GM19452 (cell line): ENCODE measurements at regions not wholly inside any gene's neighbourhood (a gene's known extent, or its start where the extent isn't known, plus 50 kb on each side); places are given as distances from the start of the nearest gene placed in this dataset.

ENCODE experiments used
- ATAC-seq: cut with Tn5 transposase; IDR thresholded peaks from one replicate; pipeline ENCODE4 v1.9.1; 2021; ENCODE audit not compliant: unreplicated experiment

DNA sequence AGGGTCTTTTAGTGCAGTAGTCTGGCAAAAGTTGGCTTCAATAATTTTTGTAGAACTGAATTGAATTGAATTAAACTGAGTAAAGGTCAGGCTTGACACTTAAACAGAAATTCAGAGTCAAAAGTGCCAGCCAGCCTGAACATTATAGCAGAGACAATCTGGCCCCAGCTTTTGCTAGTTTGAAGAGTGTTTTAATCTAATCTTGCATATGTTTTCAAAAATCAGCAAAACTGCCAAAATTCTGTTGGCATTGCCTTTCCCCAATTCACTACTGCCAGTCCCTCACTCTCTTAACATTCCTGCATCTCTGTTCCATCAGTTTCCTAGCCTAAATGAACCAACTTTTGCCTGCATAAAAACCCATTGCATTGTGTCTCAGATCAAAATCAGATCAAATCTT lies 403.8 kb downstream of the NUF2 start:
- no peak for ATAC-seq

GRCh38 chr1:163730411-163730821 lies 408.7 kb downstream of the NUF2 start:
- no peak for ATAC-seq

DNA sequence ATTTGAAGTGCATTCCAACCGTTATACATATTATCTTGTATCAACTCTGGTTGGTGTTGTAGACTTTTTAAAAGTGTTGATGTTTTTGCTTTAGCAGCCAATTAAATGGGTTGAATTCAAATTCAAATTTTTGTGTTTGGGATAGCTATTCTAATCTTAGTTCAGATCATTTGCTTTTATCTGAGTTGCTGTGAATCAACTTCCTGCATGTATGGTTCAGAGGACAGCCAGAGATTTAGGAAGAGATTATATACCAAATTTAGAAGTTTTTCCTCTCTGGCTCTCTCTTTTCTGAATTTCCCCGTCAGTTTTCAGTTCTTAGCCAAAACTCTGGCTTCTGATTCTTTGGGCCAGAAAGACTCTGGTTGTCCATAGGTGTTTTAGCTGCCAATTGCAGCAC lies 415.5 kb downstream of the NUF2 start:
- no peak for ATAC-seq

DNA sequence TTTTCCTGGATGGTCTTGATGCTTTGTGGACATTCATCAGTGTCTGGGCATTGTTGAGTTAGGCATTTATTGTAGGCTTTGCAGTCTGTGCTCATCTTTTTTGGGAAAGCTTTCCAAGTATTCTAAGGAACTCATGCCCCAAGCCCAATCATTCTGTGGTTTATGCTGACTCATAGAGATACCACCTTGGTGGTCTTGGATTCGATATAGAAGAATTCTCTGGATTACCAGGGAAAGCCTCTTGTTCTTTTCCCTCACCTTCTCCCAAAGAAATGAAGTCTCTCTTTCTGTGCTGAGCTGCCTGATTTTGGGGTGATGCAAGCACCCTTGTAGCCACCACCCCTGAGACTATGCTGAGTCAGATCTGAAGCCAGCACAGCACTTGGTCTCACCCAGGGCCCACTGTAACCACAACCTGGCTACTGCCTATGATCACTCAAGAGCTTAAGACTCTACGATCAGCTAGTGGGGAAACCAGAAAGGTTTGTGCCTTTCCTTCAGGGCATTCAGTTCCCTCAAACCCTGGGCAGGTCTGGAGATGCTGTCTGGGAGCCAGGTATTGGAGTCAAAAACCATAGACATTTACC lies 422.6 kb downstream of the NUF2 start:
- no peak for ATAC-seq

DNA sequence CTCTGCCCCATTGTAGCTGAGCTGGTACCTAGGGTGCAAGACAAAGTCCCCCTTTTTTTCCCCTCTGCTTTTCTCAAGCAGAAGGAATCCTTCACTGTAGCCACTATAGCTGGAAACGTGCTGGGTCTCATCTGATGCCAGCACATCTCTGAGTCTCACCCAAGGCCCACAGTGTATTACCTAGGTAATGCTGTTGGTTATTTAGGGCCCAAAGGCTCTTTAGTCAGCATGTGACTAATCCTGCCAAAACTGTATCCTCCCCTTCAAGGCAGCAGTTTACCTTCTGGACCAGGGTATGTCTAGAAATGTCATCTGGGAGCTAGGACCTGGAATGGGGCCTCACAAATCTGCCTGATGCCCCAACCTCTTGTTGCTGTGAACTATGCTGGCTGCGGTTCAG lies 423.4 kb downstream of the NUF2 start:
- no peak for ATAC-seq

- ATAC-seq = no peak
These were observed 425.5 kb downstream of the NUF2 start for GRCh38 chr1:163747261-163747660.

DNA sequence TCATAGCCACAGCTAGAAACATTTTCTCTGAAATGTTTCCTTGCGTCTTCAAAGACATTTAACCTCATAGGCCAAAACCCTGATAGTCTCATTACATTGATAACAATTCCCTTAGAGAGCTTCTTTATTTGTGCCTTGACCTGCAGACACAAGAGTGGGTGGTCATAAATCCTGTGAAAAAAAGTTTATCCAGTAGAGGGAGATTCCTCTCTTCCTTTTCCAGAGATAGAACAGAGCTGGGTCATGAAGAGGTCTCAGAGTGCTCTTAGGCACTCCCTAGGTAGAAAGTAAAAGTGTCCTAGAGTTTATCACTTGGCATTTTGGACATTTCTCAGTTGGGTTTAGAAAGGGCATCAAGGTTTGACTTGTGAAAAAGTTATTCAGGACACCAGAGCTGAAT lies 426.1 kb downstream of the NUF2 start:
- no peak for ATAC-seq

DNA sequence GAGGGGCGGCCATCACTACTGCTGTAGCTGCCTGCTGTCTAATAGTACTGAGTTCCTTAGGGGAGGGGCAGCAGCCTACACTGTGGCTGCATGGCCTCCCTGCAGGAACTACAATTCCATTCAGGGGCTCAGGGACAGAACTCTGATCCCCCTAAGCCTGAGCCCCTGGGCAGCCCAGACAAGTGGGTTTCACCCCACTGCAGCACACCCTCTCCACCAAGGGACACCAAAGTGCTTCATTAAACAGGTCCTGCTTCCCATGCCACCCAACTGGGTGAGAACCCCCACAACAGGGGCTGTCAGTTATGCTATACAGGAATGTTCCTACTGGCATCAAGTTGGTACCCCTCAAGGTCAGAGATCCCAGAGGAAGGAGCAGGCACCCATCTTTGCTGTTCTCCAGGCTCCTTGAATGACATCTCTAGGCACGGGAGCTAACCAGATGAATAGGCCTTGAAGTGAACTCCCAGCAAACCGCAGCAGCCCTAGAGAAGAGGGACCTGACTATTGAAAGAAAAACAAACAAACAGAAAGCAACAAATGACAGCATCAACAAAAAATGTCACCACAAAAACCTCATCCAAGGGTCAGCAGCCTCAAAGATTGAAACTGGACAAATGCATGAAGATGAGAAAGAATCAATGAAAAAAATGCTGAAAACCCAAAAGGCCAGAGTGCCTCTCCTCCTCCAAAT lies 437.4 kb downstream of the NUF2 start:
- ATAC-seq = no peak

GRCh38 chr1:163761898-163762297 lies 440.1 kb downstream of the NUF2 start:
- ATAC-seq = no peak

DNA sequence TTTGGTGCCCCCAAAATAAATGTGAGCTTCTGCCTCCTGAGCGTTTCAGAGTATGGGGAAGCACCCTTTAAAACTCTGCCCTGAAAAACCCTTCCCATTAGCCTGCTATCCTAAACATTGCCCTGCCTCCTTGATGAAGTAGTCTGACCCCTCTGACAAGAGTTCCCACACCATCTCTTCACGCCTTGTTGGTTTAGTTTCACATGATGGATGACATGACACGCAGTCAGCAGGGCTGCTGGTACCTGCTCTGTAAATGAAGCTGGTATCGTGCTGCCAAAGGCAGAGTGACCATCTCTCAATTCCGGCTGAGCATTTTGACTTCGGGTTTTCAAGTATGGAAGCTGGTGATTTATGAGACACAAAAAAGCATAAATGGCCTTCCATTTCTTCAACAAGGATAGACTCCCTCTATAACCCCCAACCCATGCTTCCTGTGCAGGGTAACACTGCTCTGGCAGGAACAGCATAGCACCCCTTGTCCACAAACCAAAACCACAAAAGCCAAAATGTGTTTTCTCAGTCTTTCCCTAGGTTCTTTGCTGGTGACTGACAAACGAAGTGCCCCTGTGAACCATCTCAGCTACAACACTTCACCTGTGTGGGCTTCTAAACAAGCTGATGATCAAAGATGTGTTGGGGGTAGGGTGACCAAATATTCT lies 444.6 kb downstream of the NUF2 start:
- ATAC-seq = no peak

DNA sequence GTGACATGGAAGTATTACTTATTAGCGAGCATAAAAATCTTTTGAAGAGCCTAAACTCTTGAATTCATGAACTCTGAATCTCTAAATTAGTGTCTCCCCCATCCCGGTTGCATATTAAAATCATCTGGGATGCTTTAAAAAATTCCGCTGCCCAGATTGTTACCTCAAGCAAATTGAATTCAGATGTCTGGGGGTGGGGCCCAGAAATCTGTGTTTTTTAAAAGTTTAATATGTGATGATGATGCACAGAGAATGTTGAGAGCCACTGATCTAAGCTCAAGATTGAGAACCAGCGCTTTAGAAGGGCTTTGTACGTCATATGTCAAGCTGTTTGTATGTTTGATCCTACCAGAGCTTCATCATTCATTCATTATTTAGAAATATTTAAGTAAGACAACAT lies 446.8 kb downstream of the NUF2 start:
- no peak for ATAC-seq

DNA sequence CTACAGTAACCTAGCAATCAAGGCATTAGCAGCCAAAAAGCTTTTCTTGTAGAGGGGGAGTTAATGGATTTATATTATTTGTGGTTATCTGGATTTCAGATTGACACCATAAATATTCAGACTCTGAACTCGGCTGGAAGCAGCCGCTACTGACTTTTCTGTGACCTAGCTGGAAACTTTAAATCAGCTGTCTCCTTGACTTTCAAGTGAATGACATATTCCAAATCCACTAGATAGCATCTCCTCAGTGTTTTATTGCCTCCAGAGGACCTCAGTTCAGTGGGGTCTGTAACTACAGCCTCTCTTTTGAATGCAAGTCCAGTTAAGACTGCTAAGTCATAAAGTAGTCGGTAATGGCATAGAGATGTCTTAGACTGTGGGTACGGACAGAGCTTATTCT lies 448.5 kb downstream of the NUF2 start:
- ATAC-seq = no peak

DNA sequence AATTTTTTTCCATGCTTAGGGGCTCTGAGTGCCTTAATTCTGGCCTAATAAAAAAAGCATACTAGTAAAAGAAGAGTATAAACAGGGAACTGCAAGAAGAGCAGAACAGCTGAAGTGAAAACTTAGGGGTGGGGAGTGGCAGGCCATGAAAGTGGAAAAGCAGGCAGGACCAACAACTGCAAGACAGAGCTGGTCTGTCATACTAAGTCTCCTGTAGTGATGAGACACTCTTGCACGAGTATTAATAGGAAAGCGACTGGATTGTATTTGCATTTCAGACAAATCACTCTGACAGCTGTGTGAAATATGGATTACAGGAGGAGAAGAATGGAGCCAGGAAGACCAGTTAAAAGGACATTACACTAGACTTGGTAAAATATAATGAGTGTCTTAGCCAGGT lies 449.9 kb downstream of the NUF2 start:
- ATAC-seq = no peak

- no peak for ATAC-seq
These were observed 450.5 kb downstream of the NUF2 start for GRCh38 chr1:163772246-163772645.

DNA sequence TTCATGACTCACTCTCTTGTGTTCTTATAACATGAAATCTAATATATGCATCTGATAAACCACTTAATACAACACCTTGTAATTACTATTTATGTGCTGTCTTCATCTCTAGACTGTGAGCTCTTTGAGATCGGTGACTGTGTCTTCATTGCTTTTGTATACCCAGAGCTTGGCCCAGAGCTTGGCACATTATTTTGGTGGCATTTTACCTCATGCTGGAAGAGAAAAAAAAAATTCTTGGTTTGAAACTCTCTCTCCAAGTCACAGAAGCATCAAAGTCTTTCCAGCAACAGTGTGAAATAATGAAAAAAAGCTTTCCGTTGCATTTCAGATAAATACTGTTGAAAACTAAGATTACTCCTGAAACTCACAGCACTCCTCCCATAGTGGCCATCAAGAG lies 451.6 kb downstream of the NUF2 start:
- ATAC-seq = no peak

- ATAC-seq = no peak
These were observed 452.7 kb downstream of the NUF2 start for GRCh38 chr1:163774401-163774945.

DNA sequence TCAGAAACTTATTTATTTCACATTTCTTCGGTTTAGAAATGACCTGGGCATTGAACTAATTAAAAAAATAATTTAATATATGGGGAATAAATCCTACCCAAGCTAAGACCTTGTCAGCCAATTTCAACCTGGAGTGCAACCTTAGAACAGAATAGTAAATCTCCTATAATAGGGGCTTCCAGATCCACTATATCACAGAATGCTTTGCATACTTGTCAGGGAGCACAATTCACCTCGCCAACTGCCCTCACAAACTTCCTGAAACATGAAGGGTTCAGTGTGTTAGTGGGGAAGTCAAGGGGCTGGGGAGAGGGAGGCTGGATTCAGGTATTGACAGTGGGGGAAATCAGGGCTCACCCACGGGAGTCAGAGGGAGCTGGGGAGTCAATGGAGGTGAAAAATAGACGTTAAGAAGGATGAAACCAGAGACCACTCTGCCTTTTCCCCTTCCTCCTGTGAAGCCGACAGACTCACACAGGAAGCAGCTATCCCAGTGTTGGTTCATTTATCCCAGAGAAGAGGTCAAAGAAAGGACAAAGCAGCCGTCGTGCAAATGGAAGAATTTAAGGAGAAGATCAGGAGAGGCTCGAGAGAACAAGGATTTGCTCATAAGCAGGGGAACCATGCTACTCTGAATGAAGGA lies 453.3 kb downstream of the NUF2 start:
- no peak for ATAC-seq

DNA sequence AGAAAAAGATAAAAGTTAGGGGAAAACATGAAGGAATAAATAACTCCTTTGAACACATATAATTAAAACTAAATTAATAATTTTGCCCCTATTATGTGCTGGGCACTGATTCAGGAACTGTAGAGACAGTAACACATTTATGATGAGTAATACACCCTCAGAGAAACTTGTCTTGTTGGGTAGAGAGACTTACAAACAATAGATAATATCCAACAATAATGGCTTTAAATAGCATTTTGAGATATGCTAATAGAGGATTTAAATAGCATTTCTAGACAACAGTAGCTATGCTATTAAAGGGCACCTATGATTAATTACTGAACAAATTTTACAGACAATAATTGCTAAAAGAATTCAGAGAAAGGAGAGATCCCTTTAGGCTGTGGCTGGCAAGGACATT lies 455.5 kb downstream of the NUF2 start:
- ATAC-seq = no peak

GRCh38 chr1:163781146-163781545 lies 459.4 kb downstream of the NUF2 start:
- ATAC-seq = no peak

- no peak for ATAC-seq
These were observed 464.2 kb downstream of the NUF2 start for GRCh38 chr1:163785868-163786405.

- no peak for ATAC-seq
These were observed 468.2 kb downstream of the NUF2 start for GRCh38 chr1:163789911-163790310.

DNA sequence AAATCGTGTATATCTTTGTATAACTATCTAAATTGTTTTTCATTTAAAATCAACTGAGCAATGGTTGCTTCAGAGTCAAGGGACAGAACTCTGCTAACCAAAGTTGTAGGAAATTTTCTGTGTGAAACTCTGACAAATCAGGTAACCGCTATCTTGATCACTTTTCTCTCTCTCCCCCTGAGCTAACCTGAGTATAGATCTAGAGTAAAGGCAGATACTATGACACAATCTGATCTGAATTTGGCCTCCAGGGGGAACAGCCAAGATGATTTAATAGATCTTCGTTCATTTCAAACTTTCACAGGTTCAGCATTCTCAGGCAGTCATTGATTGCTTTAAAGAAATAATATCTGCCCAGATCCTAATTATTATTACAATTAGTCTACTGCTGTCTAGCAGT lies 472.8 kb downstream of the NUF2 start:
- no peak for ATAC-seq
